ENCODE measurements at regions not wholly inside any gene's neighbourhood (a gene's known extent, or its start where the extent isn't known, plus 50 kb on each side); places are given as distances from the start of the nearest gene placed in this dataset.

DNA sequence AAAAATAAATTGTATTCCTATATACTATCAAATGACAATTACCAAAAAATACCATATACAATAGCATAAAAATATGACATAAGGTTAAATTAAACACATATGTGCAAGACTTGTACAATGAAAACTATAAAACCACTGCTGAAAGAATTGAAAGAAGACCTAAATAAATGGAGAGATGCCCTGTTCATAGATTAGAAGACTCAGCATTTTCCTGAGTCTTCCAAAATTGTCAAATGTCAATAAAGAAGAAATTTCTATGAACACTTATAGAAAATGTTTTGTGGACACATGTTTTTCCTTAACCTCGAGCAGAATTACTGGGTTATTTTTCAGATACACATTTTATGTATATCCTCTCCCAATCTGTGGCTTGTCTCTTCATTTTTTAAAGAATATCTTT, 103.1 kb upstream of the DCLK2 start:
- TF ChIP-seq EZH2 (IDR thresholded peaks at IDR 0.05; ENCODE audit: low read depth): no peak
- TF ChIP-seq, protein P1, sequence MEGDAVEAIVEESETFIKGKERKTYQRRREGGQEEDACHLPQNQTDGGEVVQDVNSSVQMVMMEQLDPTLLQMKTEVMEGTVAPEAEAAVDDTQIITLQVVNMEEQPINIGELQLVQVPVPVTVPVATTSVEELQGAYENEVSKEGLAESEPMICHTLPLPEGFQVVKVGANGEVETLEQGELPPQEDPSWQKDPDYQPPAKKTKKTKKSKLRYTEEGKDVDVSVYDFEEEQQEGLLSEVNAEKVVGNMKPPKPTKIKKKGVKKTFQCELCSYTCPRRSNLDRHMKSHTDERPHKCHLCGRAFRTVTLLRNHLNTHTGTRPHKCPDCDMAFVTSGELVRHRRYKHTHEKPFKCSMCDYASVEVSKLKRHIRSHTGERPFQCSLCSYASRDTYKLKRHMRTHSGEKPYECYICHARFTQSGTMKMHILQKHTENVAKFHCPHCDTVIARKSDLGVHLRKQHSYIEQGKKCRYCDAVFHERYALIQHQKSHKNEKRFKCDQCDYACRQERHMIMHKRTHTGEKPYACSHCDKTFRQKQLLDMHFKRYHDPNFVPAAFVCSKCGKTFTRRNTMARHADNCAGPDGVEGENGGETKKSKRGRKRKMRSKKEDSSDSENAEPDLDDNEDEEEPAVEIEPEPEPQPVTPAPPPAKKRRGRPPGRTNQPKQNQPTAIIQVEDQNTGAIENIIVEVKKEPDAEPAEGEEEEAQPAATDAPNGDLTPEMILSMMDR (conservative IDR thresholded peaks at IDR 0.05): no peak
